ES-I3 (cell line): ENCODE measurements at regions not wholly inside any gene's neighbourhood (a gene's known extent, or its start where the extent isn't known, plus 50 kb on each side); places are given as distances from the start of the nearest gene placed in this dataset.

Experiments
- H3K36me3 ChIP-seq: 2 replicates; pipeline ENCODE4 v1.6.1; 2013; ENCODE audit warnings: mild to moderate bottlenecking, low read length, control low read depth, moderate library complexity; ENCODE audit not compliant: insufficient read depth
- H3K4me1 ChIP-seq: 2 replicates; pipeline ENCODE4 v1.6.1; 2013; ENCODE audit warnings: mild to moderate bottlenecking, control low read depth, low read length; ENCODE audit not compliant: insufficient read depth
- H3K9ac ChIP-seq: 2 replicates; pipeline ENCODE4 v1.6.1; 2013; ENCODE audit warnings: low read depth, mild to moderate bottlenecking, low read length, moderate library complexity
- H3K9me3 ChIP-seq: 2 replicates; pipeline ENCODE4 v1.6.1; 2013; ENCODE audit warnings: mild to moderate bottlenecking, low read length, moderate library complexity; ENCODE audit not compliant: control insufficient read depth, insufficient read depth

DNA sequence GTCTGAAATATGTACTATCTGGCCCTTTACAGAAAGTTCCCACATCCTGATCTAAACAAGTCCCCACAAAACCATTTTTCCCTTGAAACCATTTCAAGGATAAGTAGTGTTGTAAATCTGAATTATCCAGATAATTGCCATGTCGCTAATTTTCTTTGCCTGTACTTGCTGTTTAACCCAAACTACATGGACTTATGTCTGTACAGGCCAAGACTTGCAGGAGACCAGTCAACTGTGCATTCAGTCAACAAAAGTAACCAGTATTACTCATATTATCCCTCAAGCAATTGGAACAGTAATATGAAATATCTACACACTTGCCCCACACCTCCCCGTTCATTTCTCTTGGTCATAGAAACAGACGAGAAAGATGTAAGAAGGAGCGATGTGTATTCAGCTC lies 347.8 kb upstream of the NFE2L3 start:
- Histone ChIP-seq H3K9me3 (no peaks in the 10 kb centered on the region), H3K4me1 (no peaks in the 10 kb centered on the region), H3K36me3 (no peaks in the 10 kb centered on the region), H3K9ac (no peak overlapping the region)

DNA sequence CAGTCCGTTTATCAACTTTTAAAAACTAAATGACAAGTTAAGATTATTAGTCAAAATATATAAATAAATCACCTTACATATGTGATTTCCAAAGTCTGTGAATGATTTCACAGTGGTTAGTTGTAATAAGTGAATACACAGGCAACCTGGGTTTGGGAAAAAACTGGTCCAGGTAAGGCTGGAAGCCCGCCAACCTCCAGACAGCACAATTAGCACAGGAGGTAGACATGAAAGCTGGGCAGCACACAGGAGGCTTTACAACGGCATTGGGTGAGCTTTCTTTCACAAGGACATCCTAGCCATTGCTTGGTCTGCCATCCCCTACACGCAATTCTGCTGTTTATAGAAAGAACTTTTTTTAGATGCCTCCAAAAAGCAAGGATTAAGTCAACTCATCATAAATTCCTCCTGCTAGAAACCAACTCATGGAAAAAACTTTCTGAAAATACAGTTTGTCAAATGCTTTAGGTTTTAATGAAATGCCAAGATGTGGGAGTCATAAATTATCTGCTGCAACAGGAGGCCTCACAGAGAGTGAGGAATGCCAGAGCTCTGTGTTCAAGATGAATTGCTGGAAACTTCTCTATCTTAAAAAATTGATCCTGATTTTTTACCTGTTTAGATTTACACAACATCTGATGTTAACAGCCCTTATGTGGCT lies 346.8 kb upstream of the NFE2L3 start:
- Histone ChIP-seq H3K36me3 (no peaks in the 10 kb centered on the region), H3K9me3 (no peaks in the 10 kb centered on the region), H3K4me1 (no peaks in the 10 kb centered on the region), H3K9ac (no peak overlapping the region)

DNA sequence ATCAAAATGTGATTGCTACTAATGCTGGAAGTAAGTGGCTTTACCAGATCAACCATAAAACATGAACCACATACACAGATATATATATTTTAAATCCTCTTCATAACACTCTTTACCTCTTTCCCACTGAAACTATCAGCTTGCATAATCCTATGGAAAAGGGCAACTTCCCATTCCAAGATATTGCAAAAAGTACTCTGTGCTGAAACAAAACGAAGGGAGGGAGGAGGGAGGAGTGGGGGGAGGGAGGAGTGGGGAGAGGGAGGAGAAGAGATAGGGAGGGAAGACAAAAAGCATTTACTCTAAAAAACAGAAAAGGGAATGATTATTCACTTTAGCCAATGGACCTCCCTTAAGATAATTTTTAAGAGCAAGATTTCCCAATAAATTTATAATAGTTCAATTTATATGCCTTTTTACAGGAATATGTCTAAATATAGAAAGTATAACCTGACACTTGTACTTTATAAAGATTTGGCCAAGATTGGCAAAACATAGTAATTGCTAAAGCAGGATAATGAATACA lies 344.8 kb upstream of the NFE2L3 start:
- Histone ChIP-seq H3K4me1 (no peaks in the 10 kb centered on the region), H3K9me3 (no peaks in the 10 kb centered on the region), H3K9ac (no peak overlapping the region), H3K36me3 (no peaks in the 10 kb centered on the region)

DNA sequence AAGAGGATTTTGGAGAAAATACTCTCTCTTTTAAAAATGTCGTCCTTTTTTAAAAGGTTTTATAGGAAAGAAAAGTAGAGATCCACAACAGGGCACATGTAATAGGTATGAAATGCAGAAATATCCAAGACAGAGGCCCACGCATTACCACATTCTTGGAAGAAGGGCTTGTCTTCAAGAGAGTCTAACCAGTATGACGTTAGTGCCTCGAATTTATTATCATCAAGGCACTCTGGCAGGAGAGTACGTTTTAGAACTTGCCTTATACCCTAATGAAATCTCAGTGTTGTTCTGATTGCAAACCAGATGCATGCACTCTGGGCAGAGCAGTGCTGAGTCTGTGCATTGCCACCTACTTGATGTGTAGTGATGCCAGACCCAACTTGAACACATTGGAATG lies 342.6 kb upstream of the NFE2L3 start:
- H3K9me3 ChIP-seq: no peaks in the 10 kb centered on the region
- no peaks in the 10 kb centered on the region for H3K36me3 ChIP-seq
- no peaks in the 10 kb centered on the region for H3K4me1 ChIP-seq
- H3K9ac ChIP-seq: no peak overlapping the region

DNA sequence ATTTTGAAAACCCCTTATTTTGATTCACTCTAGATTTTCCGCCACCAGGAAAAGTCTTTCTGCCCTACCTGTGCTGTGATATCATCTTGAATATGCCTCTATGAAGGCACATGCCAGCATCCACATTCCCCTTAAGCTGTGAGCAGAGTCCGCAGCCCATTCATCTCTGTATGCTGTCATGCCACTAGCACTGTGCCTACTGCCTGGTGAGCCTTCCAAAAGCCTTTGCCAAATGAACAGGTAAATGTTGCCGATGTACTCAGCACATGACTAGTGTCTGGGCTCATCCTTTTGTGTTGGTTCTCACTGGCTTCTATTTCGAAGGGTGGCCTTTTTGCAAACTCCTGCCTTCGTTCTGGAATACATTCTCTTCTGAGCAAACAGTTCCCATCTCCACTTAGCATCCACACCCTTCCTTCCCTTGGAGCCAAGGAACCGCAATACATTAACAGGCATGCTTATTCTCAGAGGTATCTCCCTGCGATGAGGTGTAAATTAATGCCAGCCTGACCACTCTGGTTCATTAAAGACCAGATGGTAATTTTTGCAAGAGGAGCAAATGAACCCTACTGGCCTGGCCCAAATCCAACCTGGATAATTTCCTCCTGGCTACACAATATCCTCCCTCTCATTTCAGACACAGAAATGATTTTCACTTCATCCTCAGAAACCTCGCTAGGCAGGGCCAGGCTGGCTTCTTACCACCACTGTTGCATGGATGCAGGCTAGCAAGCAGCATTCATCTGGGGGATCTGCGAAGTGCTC lies 339.7 kb upstream of the NFE2L3 start:
- Histone ChIP-seq H3K4me1 (no peaks in the 10 kb centered on the region), H3K9ac (no peak overlapping the region), H3K36me3 (no peaks in the 10 kb centered on the region), H3K9me3 (no peaks in the 10 kb centered on the region)

DNA sequence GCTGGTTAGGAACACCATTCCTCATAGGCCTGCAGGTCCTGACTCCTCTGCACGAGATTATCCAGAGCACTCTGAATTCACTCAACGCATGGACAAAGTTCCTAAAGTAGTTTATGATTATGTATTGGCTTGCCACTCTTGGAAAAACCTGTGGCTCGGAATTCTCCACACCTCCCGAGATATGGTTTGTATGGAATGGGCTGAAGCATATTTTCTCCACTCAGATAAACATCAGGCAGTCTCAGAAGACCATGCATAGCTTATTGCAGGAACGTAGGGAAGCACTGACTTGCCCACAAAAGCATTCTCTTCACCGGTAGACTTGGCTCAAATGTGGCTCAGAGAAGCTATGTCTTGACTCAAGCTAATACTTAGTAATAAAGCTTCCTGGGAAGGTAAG lies 338.6 kb upstream of the NFE2L3 start:
- H3K9me3 ChIP-seq: no peaks in the 10 kb centered on the region
- H3K36me3 ChIP-seq: no peaks in the 10 kb centered on the region
- H3K4me1 ChIP-seq: no peaks in the 10 kb centered on the region
- no peak overlapping the region for H3K9ac ChIP-seq

DNA sequence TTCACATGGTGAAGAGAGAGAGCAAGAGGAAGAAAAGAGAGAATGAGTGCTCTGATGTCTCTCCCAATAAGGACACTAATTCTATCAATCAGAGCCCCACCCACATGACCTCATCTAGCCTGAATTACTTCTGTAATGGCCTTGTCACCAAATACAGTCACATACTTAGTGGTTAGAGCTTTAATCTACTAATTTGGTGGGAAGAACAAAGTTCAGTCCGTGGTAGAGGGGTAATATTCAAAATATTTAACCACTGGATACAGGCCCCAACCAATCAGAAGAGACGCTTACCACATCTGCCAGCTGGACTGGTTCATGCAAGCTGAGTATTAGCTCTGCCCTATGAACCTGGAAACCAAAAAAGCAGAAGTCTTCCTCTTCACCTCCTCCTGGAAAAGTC lies 336.3 kb upstream of the NFE2L3 start:
- no peaks in the 10 kb centered on the region for H3K9me3 ChIP-seq
- no peaks in the 10 kb centered on the region for H3K36me3 ChIP-seq
- no peaks in the 10 kb centered on the region for H3K4me1 ChIP-seq
- H3K9ac ChIP-seq: no peak overlapping the region

DNA sequence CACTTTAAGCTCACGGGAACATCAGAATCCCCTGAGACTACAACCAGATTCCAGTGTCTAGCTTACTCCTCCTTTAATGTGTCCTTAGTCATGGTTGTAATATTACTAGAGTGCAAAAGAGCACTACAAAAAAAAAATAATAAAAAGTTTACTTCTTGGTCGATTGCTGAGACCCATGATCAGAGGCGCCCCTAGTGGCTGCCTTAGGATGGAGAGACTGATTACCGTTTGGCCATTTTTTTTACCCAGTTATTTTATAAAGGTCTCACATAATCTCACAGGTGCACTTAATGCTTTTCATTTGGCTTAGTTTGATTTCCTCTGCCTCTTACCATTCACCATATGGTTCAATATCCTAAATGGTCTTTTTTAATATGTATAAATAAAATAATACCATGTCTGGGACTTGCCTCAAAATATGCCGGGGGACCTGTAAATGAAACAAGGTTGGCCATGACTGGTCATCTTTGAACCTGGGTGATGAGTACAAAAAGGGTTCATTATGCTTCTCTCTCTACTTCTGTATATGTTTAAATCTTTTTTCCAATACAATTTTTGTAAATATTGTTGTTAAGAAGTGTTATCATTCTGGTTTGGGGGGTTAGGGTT lies 331.5 kb upstream of the NFE2L3 start:
- H3K36me3 ChIP-seq: no peaks in the 10 kb centered on the region

DNA sequence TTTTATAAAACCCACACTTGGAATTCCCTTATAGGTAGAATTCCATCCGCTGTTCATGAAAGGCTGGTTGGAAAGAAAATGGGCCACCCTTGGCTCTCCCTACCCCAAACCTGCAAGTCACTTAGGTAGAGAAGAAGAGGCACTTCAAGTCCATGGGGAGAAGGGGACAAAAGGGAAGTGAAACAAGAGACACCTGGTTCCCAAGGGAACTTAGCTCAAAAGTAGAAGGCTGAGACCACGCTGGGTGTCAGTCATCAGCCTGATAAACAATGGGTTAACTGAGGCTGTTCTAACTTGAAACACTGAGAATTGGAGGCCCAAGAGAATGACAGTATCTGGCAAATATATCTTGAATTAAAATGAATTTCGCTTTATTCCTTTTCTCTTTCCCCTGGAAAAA lies 330.8 kb upstream of the NFE2L3 start:
- H3K9me3 ChIP-seq: no peaks in the 10 kb centered on the region
- H3K36me3 ChIP-seq: no peaks in the 10 kb centered on the region
- no peaks in the 10 kb centered on the region for H3K4me1 ChIP-seq
- H3K9ac ChIP-seq: no peak overlapping the region

More for the DNA sequence above, 331.5 kb upstream of the NFE2L3 start:
- H3K9me3 ChIP-seq: no peaks in the 10 kb centered on the region
- no peak overlapping the region for H3K9ac ChIP-seq
- no peaks in the 10 kb centered on the region for H3K4me1 ChIP-seq

DNA sequence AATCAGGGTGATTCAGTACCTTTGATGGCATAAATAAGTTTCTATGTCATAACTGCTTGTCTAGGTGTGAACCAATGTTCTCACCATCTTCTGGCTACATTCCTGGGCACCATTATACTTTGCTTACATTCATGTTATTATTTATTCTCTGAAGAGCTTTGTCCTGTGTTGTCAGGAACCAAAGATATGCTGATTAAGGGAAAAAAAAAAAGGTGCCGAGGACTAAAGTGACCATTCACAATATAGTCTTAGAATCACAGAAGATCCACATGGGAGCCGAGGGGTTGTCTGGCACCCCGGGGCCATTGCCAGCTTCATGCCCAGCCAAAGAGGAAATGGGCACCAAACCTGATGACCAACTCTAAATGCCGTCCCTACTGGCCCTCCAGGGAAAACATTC lies 329.2 kb upstream of the NFE2L3 start:
- H3K4me1 ChIP-seq: no peaks in the 10 kb centered on the region
- H3K9ac ChIP-seq: no peak overlapping the region
- no peaks in the 10 kb centered on the region for H3K36me3 ChIP-seq
- H3K9me3 ChIP-seq: no peaks in the 10 kb centered on the region

DNA sequence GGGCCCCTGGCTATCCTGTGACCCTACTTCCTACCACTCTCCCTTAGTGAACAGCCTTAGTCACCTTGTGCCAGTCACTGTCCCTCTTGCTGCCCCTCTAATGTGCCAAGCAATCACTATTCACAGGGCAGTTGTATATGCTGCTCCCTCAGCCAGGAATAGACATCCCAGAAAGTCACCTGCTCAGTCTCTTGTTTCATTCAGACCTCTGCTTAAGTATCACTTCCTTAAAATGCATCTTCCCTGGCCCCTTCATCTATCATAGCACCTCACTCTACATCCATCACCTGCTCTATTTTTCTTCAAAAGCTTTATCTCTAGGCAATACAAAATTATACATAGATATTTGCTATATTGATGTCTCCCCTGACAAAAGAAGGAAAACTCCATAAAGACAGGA lies 328.4 kb upstream of the NFE2L3 start:
- Histone ChIP-seq H3K9ac (no peak overlapping the region), H3K36me3 (no peaks in the 10 kb centered on the region), H3K9me3 (no peaks in the 10 kb centered on the region), H3K4me1 (no peaks in the 10 kb centered on the region)

DNA sequence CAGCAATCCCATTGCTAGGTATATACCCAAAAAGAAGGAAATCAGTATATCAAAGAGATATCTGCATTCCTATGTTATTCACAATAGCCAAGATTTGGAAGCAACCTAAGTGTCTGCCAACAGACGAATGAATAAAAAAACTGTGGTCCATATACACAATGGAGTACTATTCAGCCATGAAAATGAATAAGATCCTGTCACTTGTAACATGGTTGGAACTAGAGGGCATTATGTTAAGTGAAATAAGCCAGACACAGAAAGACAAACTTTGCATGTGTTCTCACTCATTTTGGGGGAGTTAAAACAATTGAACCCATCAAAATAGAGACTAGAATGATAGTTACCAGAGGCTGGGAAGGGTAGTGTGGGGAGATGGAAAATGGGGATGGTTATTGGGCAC lies 323.5 kb upstream of the NFE2L3 start:
- Histone ChIP-seq H3K9me3 (no peaks in the 10 kb centered on the region), H3K36me3 (no peaks in the 10 kb centered on the region), H3K9ac (no peak overlapping the region), H3K4me1 (peaks cover 17% of the 10 kb centered on the region)

DNA sequence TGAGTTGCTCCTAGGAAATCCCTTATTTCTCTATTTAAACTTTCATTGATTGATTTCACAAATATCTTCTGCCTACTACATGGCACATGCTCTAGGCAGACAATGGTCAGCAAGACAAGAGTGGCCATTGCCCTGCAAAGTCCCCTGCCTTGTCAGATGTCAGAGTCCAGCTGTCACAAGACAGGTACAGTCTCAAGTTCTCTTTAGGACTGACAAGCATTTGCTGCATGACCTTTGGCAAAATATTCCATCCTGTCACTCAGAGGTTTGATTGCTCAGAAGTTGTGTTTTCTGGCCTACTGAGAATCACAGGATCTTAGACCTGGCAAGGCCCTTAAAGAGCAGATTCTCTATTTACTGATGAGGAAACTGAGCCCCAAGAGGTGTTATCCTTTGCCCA lies 322.3 kb upstream of the NFE2L3 start:
- no peak overlapping the region for H3K9ac ChIP-seq
- peaks cover 17% of the 10 kb centered on the region for H3K4me1 ChIP-seq
- H3K9me3 ChIP-seq: no peaks in the 10 kb centered on the region
- no peaks in the 10 kb centered on the region for H3K36me3 ChIP-seq

DNA sequence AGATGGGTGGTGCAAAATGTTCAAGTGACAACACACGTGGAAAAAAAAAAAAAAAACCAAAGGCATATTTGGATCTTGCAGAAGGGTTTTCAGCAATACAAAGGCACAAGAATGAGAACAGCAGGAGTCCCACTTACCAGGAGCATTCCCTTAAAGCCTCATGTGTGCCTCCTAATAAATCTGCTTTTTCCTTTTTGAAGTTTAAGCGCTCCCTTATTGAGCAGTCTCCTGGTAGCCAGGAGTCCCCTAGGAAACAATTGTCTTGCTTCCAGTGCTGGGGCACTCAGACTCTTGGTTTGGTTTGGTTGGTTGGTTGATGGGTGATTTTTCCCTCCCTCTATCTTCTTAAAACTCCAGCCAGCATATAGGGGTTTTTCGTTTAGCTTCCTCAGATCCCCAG lies 321.8 kb upstream of the NFE2L3 start:
- Histone ChIP-seq H3K9me3 (no peaks in the 10 kb centered on the region), H3K36me3 (no peaks in the 10 kb centered on the region), H3K4me1 (peaks cover 17% of the 10 kb centered on the region), H3K9ac (no peak overlapping the region)
